ENCODE measurements at regions not wholly inside any gene's neighbourhood (a gene's known extent, or its start where the extent isn't known, plus 50 kb on each side); places are given as distances from the start of the nearest gene placed in this dataset.
"Not testable (repeated sequence)": the region's sequence is repeated elsewhere in the genome, so short reads cannot be mapped to it uniquely, and the experiment has no call there.

GRCh38 chr14:106619606-106620005 is 1093.2 kb downstream of the TMEM121 start:
- no peak overlapping the region for H3K4me3 Mint-ChIP-seq
- POLR2A ChIA-PET: no interaction called here
- H3K27me3 Mint-ChIP-seq (ENCODE audit: low read depth): peaks cover 46% of the 10 kb centered on the region
- H3K4me1 Mint-ChIP-seq (ENCODE audit: low read depth): peaks cover 28% of the 10 kb centered on the region
- H3K9me3 Mint-ChIP-seq (ENCODE audit: insufficient read depth): no peaks in the 10 kb centered on the region
- CTCF ChIA-PET: interaction anchor here (0.6 to 4.2 kb wide), 9 partner anchors 13 to 263 kb away, joined by 3 to 79 read pairs (median 15); no protein-coding TSS in a partner anchor
- ATAC-seq: no peak
- no peaks in the 10 kb centered on the region for H3K36me3 Mint-ChIP-seq (ENCODE audit: low read depth)
- DNase-seq: no peak
- H3K27ac Mint-ChIP-seq: no peak overlapping the region

DNA sequence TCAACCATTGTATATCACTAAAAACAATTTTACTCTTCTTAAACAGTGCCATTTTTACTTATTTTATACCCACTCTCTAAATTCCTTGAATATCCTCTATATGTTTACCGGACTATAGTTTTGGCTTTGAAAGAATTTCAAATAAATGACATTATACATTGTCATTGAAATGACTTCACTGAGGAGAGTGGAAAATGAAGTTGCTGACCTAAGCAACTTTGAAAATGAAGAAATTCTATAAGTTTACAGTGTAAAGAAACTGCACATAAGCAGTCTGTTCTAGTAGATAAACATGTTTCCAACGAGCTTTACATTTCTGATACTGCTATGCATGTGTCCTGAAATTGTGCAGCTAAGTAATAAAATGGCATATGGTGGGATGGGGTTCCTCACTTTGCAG is 1094.0 kb downstream of the TMEM121 start:
- Mint-ChIP-seq H3K36me3 (ENCODE audit: low read depth) (no peaks in the 10 kb centered on the region), H3K4me1 (ENCODE audit: low read depth) (peaks cover 29% of the 10 kb centered on the region), H3K4me3 (no peak overlapping the region), H3K9me3 (ENCODE audit: insufficient read depth) (no peaks in the 10 kb centered on the region), H3K27me3 (ENCODE audit: low read depth) (peaks cover 47% of the 10 kb centered on the region), H3K27ac (no peak overlapping the region)
- no peak for ATAC-seq
- no peak for DNase-seq
- ChIA-PET CTCF (interaction anchor here (1.0 to 4.2 kb wide), 6 partner anchors 14 to 43 kb away, joined by 3 to 79 read pairs (median 8); no protein-coding TSS in a partner anchor), POLR2A (no interaction called here)

GRCh38 chr14:106622200-106622745 is 1095.9 kb downstream of the TMEM121 start:
- CTCF ChIA-PET: interaction anchor here (0.7 to 1.8 kb wide), 8 partner anchors 10 to 205 kb away, joined by 3 to 11 read pairs (median 4); no protein-coding TSS in a partner anchor
- no peaks in the 10 kb centered on the region for H3K36me3 Mint-ChIP-seq (ENCODE audit: low read depth)
- H3K27me3 Mint-ChIP-seq (ENCODE audit: low read depth): peaks cover 44% of the 10 kb centered on the region

GRCh38 chr14:106625186-106625585 is 1098.8 kb downstream of the TMEM121 start:
- peaks cover 47% of the 10 kb centered on the region for H3K27me3 Mint-ChIP-seq (ENCODE audit: low read depth)
- no peaks in the 10 kb centered on the region for H3K36me3 Mint-ChIP-seq (ENCODE audit: low read depth)
- no peak overlapping the region for H3K27ac Mint-ChIP-seq
- ChIA-PET CTCF (interaction anchor here (1.1 kb wide), 1 partner anchor 61 kb away, joined by 4 read pairs; no protein-coding TSS in a partner anchor), POLR2A (no interaction called here)
- no peaks in the 10 kb centered on the region for H3K9me3 Mint-ChIP-seq (ENCODE audit: insufficient read depth)
- peaks cover 35% of the 10 kb centered on the region for H3K4me1 Mint-ChIP-seq (ENCODE audit: low read depth)
- no peak overlapping the region for H3K4me3 Mint-ChIP-seq
- DNase-seq (no peak), ATAC-seq (no peak)

More at GRCh38 chr14:106622200-106622745, 1095.9 kb downstream of the TMEM121 start:
- Mint-ChIP-seq H3K27ac (no peak overlapping the region), H3K4me1 (ENCODE audit: low read depth) (peaks cover 33% of the 10 kb centered on the region), H3K4me3 (no peak overlapping the region), H3K9me3 (ENCODE audit: insufficient read depth) (no peaks in the 10 kb centered on the region)
- DNase-seq (peak; percentile 65), ATAC-seq (peak; percentile 64)
- POLR2A ChIA-PET: no interaction called here

GRCh38 chr14:106626469-106626868 is 1100.1 kb downstream of the TMEM121 start:
- H3K9me3 Mint-ChIP-seq (ENCODE audit: insufficient read depth); H3K4me3 Mint-ChIP-seq; DNase-seq; POLR2A ChIA-PET; ATAC-seq; H3K27ac Mint-ChIP-seq; H3K36me3 Mint-ChIP-seq (ENCODE audit: low read depth): not testable (repeated sequence)
- peaks cover 37% of the 10 kb centered on the region for H3K27me3 Mint-ChIP-seq (ENCODE audit: low read depth)
- CTCF ChIA-PET: interaction anchor here (0.7 to 1.6 kb wide), 11 partner anchors 8 to 132 kb away, joined by 3 to 9 read pairs (median 4); no protein-coding TSS in a partner anchor
- H3K4me1 Mint-ChIP-seq (ENCODE audit: low read depth): peaks cover 32% of the 10 kb centered on the region

DNA sequence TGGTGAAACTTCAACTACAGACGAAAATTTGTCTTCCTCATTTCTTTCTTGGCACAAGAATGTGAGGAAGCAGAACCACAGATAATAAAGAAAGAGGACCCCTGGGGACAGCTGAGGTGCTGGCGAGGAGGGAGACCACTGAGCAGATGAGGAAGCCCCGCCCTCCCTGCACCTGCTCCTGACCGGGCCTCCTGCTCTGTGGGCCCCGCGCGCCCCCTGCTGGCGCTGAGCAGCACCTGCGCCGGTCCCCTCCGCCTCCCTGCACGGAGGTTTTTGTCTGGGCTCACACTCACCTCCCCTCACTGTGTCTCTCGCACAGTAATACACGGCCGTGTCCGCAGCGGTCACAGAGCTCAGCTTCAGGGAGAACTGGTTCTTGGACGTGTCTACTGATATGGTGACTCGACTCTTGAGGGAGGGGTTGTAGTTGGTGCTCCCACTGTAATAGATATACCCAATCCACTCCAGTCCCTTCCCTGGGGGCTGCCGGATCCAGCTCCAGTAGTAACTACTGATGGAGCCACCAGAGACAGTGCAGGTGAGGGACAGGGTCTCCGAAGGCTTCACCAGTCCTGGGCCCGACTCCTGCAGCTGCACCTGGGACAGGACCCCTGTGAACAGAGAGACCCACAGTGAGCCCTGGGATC is 1100.7 kb downstream of the TMEM121 start:
- peaks cover 37% of the 10 kb centered on the region for H3K27me3 Mint-ChIP-seq (ENCODE audit: low read depth)
- not testable (repeated sequence) for H3K27ac Mint-ChIP-seq, H3K4me3 Mint-ChIP-seq

DNA sequence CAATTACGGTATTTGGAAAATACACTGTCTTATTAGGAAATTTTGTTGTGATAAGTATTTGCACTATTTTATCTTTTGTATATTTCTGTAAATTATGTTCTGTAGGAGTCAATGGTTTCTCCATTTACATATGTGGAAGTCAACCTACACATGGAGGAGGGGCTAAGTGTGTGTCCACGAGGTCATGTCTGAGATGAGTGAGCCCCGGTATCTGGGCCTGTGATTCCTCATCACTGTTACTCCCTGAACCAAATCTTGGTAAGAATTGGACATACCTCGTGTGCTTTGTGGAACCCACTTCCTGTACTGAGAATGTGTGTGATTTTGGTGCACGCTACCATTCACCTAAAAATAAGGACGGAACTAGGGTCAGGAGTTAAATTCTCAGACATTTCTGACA is 1105.5 kb downstream of the TMEM121 start:
- Mint-ChIP-seq H3K4me1 (ENCODE audit: low read depth) (peaks cover 12% of the 10 kb centered on the region), H3K27ac (no peak overlapping the region), H3K27me3 (ENCODE audit: low read depth) (peaks cover 23% of the 10 kb centered on the region), H3K9me3 (ENCODE audit: insufficient read depth) (no peaks in the 10 kb centered on the region), H3K4me3 (no peak overlapping the region), H3K36me3 (ENCODE audit: low read depth) (no peaks in the 10 kb centered on the region)
- CTCF ChIA-PET: interaction anchor here (0.9 kb wide), 1 partner anchor 32 kb away, joined by 3 read pairs; no protein-coding TSS in a partner anchor
- no peak for ATAC-seq
- no peak for DNase-seq
- POLR2A ChIA-PET: no interaction called here

More for the DNA sequence above, 1100.7 kb downstream of the TMEM121 start:
- CTCF ChIA-PET: interaction anchor here (0.7 to 1.6 kb wide), 12 partner anchors 9 to 133 kb away, joined by 3 to 9 read pairs (median 4); no protein-coding TSS in a partner anchor
- POLR2A ChIA-PET; H3K36me3 Mint-ChIP-seq (ENCODE audit: low read depth); H3K9me3 Mint-ChIP-seq (ENCODE audit: insufficient read depth): not testable (repeated sequence)
- H3K4me1 Mint-ChIP-seq (ENCODE audit: low read depth): peaks cover 33% of the 10 kb centered on the region
- ATAC-seq (peak; percentile 58), DNase-seq (peak; percentile 82)

DNA sequence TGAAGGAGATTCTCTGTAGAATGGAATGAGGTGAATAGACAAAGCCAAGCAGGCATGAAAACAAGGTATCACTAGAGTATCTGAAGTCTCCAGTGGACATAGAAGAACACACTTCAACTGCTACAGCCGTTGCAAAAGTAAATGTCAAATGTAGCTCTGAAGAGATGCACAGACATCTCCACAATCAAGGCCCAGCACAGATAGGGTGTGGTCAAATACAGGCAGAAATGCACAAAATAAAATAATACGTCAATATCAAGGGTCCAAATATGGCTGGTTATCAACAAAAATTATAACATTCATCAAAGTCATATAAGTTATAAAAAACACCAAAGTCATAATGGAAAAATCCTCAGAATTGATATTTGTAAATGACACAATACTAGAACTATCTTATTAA is 1107.3 kb downstream of the TMEM121 start:
- ChIA-PET POLR2A (no interaction called here), CTCF (interaction anchor here (1.1 to 2.3 kb wide), 2 partner anchors 14 to 29 kb away, joined by 3 to 15 read pairs; no protein-coding TSS in a partner anchor)
- ATAC-seq (no peak), DNase-seq (no peak)
- H3K9me3 Mint-ChIP-seq (ENCODE audit: insufficient read depth): no peaks in the 10 kb centered on the region
- no peaks in the 10 kb centered on the region for H3K36me3 Mint-ChIP-seq (ENCODE audit: low read depth)
- peaks cover 9% of the 10 kb centered on the region for H3K4me1 Mint-ChIP-seq (ENCODE audit: low read depth)
- peaks cover 21% of the 10 kb centered on the region for H3K27me3 Mint-ChIP-seq (ENCODE audit: low read depth)
- no peak overlapping the region for H3K4me3 Mint-ChIP-seq
- H3K27ac Mint-ChIP-seq: no peak overlapping the region

- H3K4me1 Mint-ChIP-seq (ENCODE audit: low read depth): peaks cover 13% of the 10 kb centered on the region
- ChIA-PET POLR2A (no interaction called here), CTCF (interaction anchor here (1.3 to 2.3 kb wide), 4 partner anchors 16 to 28 kb away, joined by 4 to 15 read pairs (median 8); no protein-coding TSS in a partner anchor)
- no peaks in the 10 kb centered on the region for H3K36me3 Mint-ChIP-seq (ENCODE audit: low read depth)
- no peaks in the 10 kb centered on the region for H3K9me3 Mint-ChIP-seq (ENCODE audit: insufficient read depth)
- DNase-seq: no peak
- peaks cover 14% of the 10 kb centered on the region for H3K27me3 Mint-ChIP-seq (ENCODE audit: low read depth)
- H3K4me3 Mint-ChIP-seq: no peak overlapping the region
- no peak for ATAC-seq
- H3K27ac Mint-ChIP-seq: no peak overlapping the region
These were observed 1109.2 kb downstream of the TMEM121 start for GRCh38 chr14:106635569-106635968.

DNA sequence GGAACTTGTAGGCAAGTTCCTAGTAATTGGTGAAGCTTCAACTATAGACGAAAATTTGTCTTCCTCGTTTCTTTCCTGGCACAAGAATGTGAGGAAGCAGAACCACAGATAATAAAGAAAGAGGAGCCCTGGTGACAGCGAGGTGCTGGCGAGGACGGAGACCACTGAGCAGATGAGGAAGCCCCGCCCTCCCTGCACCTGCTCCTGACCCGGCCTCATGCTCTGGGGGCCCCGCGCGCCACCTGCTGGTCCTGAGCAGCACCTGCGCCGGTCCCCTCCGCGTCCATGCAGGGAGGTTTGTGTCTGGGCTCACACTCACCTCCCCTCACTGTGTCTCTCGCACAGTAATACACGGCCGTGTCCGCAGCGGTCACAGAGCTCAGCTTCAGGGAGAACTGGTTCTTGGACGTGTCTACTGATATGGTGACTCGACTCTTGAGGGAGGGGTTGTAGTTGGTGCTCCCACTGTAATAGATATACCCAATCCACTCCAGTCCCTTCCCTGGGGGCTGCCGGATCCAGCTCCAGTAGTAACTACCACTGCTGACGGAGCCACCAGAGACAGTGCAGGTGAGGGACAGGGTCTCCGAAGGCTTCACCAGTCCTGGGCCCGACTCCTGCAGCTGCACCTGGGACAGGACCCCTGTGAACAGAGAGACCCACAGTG is 1112.5 kb downstream of the TMEM121 start:
- ATAC-seq: peak; percentile 85
- H3K4me1 Mint-ChIP-seq (ENCODE audit: low read depth); H3K4me3 Mint-ChIP-seq; H3K9me3 Mint-ChIP-seq (ENCODE audit: insufficient read depth); H3K36me3 Mint-ChIP-seq (ENCODE audit: low read depth); H3K27ac Mint-ChIP-seq; POLR2A ChIA-PET: not testable (repeated sequence)
- CTCF ChIA-PET: interaction anchor here (0.7 to 2.5 kb wide), 13 partner anchors 9 to 221 kb away, joined by 3 to 8 read pairs (median 4); no protein-coding TSS in a partner anchor
- DNase-seq: peak; percentile 83
- H3K27me3 Mint-ChIP-seq (ENCODE audit: low read depth): peaks cover 16% of the 10 kb centered on the region

DNA sequence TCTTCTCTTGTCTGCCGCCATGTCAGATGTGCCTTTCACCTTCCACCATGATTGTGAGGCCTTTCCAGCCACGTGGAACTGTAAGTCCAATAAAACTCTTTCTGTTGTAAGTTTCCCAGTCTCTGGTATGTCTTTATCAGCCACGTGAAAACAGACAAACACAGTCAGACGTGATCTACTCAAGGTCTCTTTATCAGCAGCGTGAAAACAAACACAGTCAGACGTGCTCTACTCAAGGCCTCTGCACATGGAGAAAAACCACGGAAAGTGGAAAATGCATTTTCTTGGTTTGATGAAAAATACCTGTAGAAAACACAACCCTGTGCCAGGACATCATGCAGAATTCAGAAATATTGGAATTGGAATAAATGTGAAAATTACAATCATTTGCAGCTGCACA is 1115.7 kb downstream of the TMEM121 start:
- Mint-ChIP-seq H3K9me3 (ENCODE audit: insufficient read depth) (no peaks in the 10 kb centered on the region), H3K27me3 (ENCODE audit: low read depth) (peaks cover 19% of the 10 kb centered on the region), H3K4me1 (ENCODE audit: low read depth) (peaks cover 5% of the 10 kb centered on the region), H3K36me3 (ENCODE audit: low read depth) (no peaks in the 10 kb centered on the region), H3K4me3 (no peak overlapping the region), H3K27ac (no peak overlapping the region)
- POLR2A ChIA-PET: no interaction called here
- ATAC-seq (no peak), DNase-seq (no peak)
- CTCF ChIA-PET: interaction anchor here (1.4 kb wide), 1 partner anchor 15 kb away, joined by 7 read pairs; no protein-coding TSS in a partner anchor

Data from activated CD8-positive, alpha-beta T cell treated with anti-CD3 and anti-CD28 coated beads, Interleukin-2, amount 10 ng/mL, durations not matched to agents 7 days and 5 days (primary cell).